Astrocyte (in vitro differentiated cells and primary cell): ENCODE measurements at regions not wholly inside any gene's neighbourhood (a gene's known extent, or its start where the extent isn't known, plus 50 kb on each side); places are given as distances from the start of the nearest gene placed in this dataset.
"Not testable (repeated sequence)": the region's sequence is repeated elsewhere in the genome, so short reads cannot be mapped to it uniquely, and the experiment has no call there.

Experiments used
- DNase-seq: peaks from one replicate; pipeline ENCODE4 v3.0.0-alpha.2; 2010; ENCODE audit warnings: low read depth
- FAIRE-seq: peaks from 2 replicates; lab custom pipeline; 2011; peaks lifted over from hg19 to GRCh38; lab: Jason Lieb, UNC
- H2AFZ ChIP-seq: 2 replicates; pipeline ENCODE4 v1.6.0; 2012; ENCODE audit warnings: low read depth, low read length, inconsistent platforms
- H3K27ac ChIP-seq: 2 replicates; pipeline ENCODE4 v1.5.1; 2011; ENCODE audit warnings: low read depth, low read length, inconsistent platforms
- H3K27me3 ChIP-seq: 2 replicates; pipeline ENCODE4 v1.6.0; 2011; ENCODE audit warnings: low read length, inconsistent platforms; ENCODE audit not compliant: insufficient read depth
- H3K36me3 ChIP-seq: 2 replicates; pipeline ENCODE4 v1.5.1; 2011; ENCODE audit warnings: low read length, inconsistent platforms; ENCODE audit not compliant: insufficient read depth
- H3K4me1 ChIP-seq: 2 replicates; pipeline ENCODE4 v1.5.1; 2011; ENCODE audit warnings: low read length, inconsistent platforms; ENCODE audit not compliant: insufficient read depth
- H3K4me2 ChIP-seq: 2 replicates; pipeline ENCODE4 v1.6.0; 2012; ENCODE audit warnings: low read length, inconsistent platforms
- H3K4me3 ChIP-seq: 2 replicates; pipeline ENCODE4 v1.5.1; 2011; ENCODE audit warnings: low read depth, mild to moderate bottlenecking, low read length, inconsistent platforms; ENCODE audit not compliant: insufficient read depth
- H3K79me2 ChIP-seq: 2 replicates; pipeline ENCODE4 v1.6.0; 2012; ENCODE audit warnings: mild to moderate bottlenecking, low read length, inconsistent platforms; ENCODE audit not compliant: insufficient read depth
- H3K9ac ChIP-seq: 2 replicates; pipeline ENCODE4 v1.6.0; 2012; ENCODE audit warnings: mild to moderate bottlenecking, low read length, inconsistent platforms
- H3K9me3 ChIP-seq: 2 replicates; pipeline ENCODE4 v1.5.1; 2012; ENCODE audit warnings: low read depth, mild to moderate bottlenecking, low read length, inconsistent platforms; ENCODE audit not compliant: insufficient read depth
- H4K20me1 ChIP-seq: 2 replicates; pipeline ENCODE4 v1.6.0; 2012; ENCODE audit warnings: low read length, inconsistent platforms; ENCODE audit not compliant: insufficient read depth
- H3K27ac Mint-ChIP-seq: one replicate; pipeline ENCODE4 v1.8.0; 2021; ENCODE audit warnings: mild to moderate bottlenecking, mixed read lengths; ENCODE audit not compliant: unreplicated experiment
- H3K27me3 Mint-ChIP-seq: one replicate; pipeline ENCODE4 v1.8.0; 2021; ENCODE audit warnings: low read depth, mixed read lengths; ENCODE audit not compliant: unreplicated experiment
- H3K36me3 Mint-ChIP-seq: one replicate; pipeline ENCODE4 v1.8.0; 2021; ENCODE audit warnings: low read depth, mixed read lengths; ENCODE audit not compliant: unreplicated experiment
- H3K4me1 Mint-ChIP-seq: one replicate; pipeline ENCODE4 v1.8.0; 2021; ENCODE audit warnings: low read depth, mixed read lengths; ENCODE audit not compliant: unreplicated experiment
- H3K4me3 Mint-ChIP-seq: one replicate; pipeline ENCODE4 v1.8.0; 2021; ENCODE audit warnings: mild to moderate bottlenecking, moderate library complexity, mixed read lengths; ENCODE audit not compliant: unreplicated experiment
- H3K9me3 Mint-ChIP-seq: one replicate; pipeline ENCODE4 v1.8.0; 2021; ENCODE audit warnings: mild to moderate bottlenecking, mixed read lengths; ENCODE audit not compliant: unreplicated experiment
- EZH2 ChIP-seq: IDR thresholded peaks from 2 replicates; pipeline ENCODE4 v1.6.1; 2012; ENCODE audit warnings: mild to moderate bottlenecking, low read length, inconsistent platforms; ENCODE audit not compliant: insufficient read depth
- TF ChIP-seq, protein P1 (sequence below): IDR thresholded peaks from 2 replicates; pipeline ENCODE4 v1.5.1; 2011; ENCODE audit warnings: low read depth, mild to moderate bottlenecking, inconsistent platforms, low read length, moderate library complexity; ENCODE audit not compliant: insufficient read depth

GRCh38 chr10:59432207-59432900 lies 70.0 kb upstream of the FAM13C start:
- no peaks in the 10 kb centered on the region for H3K27me3 ChIP-seq
- H3K9me3 ChIP-seq, result no peaks in the 10 kb centered on the region
- H3K4me3 Mint-ChIP-seq, result no peak overlapping the region
- H3K36me3 Mint-ChIP-seq, result no peaks in the 10 kb centered on the region
- peaks cover 17% of the 10 kb centered on the region for H3K4me1 ChIP-seq
- no peak overlapping the region for H3K9ac ChIP-seq
- no peak overlapping the region for H3K27ac Mint-ChIP-seq
- H3K27me3 Mint-ChIP-seq, result no peaks in the 10 kb centered on the region
- H2AFZ ChIP-seq, result no peak overlapping the region
- no peaks in the 10 kb centered on the region for H3K9me3 Mint-ChIP-seq
- H3K4me3 ChIP-seq, result no peak overlapping the region
- TF ChIP-seq, protein P1, sequence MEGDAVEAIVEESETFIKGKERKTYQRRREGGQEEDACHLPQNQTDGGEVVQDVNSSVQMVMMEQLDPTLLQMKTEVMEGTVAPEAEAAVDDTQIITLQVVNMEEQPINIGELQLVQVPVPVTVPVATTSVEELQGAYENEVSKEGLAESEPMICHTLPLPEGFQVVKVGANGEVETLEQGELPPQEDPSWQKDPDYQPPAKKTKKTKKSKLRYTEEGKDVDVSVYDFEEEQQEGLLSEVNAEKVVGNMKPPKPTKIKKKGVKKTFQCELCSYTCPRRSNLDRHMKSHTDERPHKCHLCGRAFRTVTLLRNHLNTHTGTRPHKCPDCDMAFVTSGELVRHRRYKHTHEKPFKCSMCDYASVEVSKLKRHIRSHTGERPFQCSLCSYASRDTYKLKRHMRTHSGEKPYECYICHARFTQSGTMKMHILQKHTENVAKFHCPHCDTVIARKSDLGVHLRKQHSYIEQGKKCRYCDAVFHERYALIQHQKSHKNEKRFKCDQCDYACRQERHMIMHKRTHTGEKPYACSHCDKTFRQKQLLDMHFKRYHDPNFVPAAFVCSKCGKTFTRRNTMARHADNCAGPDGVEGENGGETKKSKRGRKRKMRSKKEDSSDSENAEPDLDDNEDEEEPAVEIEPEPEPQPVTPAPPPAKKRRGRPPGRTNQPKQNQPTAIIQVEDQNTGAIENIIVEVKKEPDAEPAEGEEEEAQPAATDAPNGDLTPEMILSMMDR, result no peak
- TF ChIP-seq EZH2, result no peak
- H3K27ac ChIP-seq, result no peak overlapping the region
- no peaks in the 10 kb centered on the region for H3K36me3 ChIP-seq
- FAIRE-seq (no peak), DNase-seq (peak; percentile 51)
- no peak overlapping the region for H3K4me2 ChIP-seq
- peaks cover 41% of the 10 kb centered on the region for H3K4me1 Mint-ChIP-seq
- H3K79me2 ChIP-seq, result no peaks in the 10 kb centered on the region
- no peaks in the 10 kb centered on the region for H4K20me1 ChIP-seq

DNA sequence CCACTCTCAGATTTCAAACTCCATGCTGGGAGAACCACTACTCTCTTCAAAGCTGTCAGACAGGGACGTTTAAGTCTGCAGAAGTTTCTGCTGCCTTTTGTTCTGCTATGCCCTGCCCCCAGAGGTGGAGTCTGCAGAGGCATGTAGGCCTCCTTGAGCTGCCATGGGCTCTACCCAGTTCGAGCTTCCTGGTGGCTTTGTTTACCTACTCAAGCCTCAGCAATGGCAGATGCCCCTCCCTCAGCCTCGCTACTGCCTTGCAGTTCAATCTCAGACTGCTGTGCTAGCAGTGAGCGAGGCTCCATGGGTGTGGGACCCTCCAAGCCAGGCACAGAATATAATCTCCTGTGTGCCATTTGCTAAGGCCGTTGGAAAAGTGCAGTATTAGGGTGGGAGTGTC lies 51.4 kb upstream of the FAM13C start:
- H3K4me1 Mint-ChIP-seq, H3K79me2 ChIP-seq, H3K4me3 ChIP-seq, H3K27ac Mint-ChIP-seq, H3K9me3 ChIP-seq, H3K36me3 ChIP-seq, H3K9ac ChIP-seq, H3K27ac ChIP-seq, FAIRE-seq, H3K4me3 Mint-ChIP-seq, H4K20me1 ChIP-seq, H3K36me3 Mint-ChIP-seq, H3K4me1 ChIP-seq, H2AFZ ChIP-seq, H3K4me2 ChIP-seq, H3K27me3 ChIP-seq, DNase-seq, H3K27me3 Mint-ChIP-seq: not testable (repeated sequence)
- H3K9me3 Mint-ChIP-seq, result peaks cover 10% of the 10 kb centered on the region
